ENCODE measurements at regions not wholly inside any gene's neighbourhood (a gene's known extent, or its start where the extent isn't known, plus 50 kb on each side); places are given as distances from the start of the nearest gene placed in this dataset.

DNA sequence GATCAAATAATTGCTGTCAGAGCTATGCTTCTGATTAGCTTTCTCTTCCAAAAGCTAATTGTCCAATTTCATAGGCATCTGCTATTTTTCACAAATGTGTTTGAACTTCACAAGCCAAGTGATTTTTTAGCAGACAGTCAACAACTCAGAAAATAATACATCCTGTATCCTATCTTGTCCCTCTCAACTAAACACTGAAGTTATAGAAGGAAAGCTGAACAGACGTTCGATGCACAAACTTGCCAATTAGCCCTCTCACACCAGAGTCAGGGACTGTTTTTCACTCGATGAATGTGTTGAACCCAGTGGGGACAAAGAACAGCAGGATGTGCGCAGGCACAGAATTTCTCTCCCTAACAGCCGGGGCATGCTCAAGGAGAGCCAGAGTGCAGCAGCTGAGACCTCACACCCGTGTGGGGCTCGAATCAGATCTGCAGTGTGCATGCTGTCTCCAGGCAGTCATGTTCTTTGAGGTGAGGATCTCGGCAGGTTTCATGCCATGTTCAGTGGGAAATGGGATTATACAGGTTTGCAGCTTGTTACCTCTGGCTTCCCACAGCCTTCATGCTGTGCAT lies 246.7 kb upstream of the SDK2 start:
- TF ChIP-seq, protein P1, sequence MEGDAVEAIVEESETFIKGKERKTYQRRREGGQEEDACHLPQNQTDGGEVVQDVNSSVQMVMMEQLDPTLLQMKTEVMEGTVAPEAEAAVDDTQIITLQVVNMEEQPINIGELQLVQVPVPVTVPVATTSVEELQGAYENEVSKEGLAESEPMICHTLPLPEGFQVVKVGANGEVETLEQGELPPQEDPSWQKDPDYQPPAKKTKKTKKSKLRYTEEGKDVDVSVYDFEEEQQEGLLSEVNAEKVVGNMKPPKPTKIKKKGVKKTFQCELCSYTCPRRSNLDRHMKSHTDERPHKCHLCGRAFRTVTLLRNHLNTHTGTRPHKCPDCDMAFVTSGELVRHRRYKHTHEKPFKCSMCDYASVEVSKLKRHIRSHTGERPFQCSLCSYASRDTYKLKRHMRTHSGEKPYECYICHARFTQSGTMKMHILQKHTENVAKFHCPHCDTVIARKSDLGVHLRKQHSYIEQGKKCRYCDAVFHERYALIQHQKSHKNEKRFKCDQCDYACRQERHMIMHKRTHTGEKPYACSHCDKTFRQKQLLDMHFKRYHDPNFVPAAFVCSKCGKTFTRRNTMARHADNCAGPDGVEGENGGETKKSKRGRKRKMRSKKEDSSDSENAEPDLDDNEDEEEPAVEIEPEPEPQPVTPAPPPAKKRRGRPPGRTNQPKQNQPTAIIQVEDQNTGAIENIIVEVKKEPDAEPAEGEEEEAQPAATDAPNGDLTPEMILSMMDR (IDR thresholded peaks at IDR 0.05), result no peak
- no peak for TF ChIP-seq POLR2A (IDR thresholded peaks at IDR 0.05)

Data from prostate gland (tissue), 2 donors.